Retinal pigment epithelial cell (primary cell): ENCODE measurements at regions not wholly inside any gene's neighbourhood (a gene's known extent, or its start where the extent isn't known, plus 50 kb on each side); places are given as distances from the start of the nearest gene placed in this dataset.

Experiments
- DNase-seq: peaks from one replicate; pipeline ENCODE4 v3.0.0-alpha.2; 2010; ENCODE audit warnings: low read depth
- H3K4me3 ChIP-seq: 2 replicates; pipeline ENCODE4 v1.5.1; 2011; ENCODE audit warnings: mild to moderate bottlenecking, low read length, control low read depth, moderate library complexity
- TF ChIP-seq, protein P1 (sequence below): conservative IDR thresholded peaks from 2 replicates; pipeline ENCODE4 v1.5.1; 2011; ENCODE audit warnings: low read depth, low read length, control low read depth, inconsistent platforms

DNA sequence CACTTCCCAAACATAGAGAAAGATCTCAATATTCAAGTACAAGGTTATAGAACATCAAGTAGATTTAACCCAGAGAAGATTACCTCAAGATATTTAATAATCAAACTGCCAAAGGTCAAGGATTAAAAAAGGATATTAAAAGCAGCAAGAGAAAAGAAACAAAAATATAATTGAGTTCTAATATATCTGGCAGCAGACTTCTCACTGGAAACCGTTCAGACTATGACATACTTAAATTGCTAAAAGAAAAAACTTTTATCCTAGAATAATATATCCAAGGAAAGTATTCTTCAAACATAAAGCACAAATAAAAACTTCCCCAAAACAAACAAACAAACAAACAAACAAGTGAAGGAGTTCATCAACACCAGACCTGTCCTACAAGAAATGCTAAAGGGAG lies 92.4 kb downstream of the FSCB start:
- no peak for DNase-seq
- TF ChIP-seq, protein P1, sequence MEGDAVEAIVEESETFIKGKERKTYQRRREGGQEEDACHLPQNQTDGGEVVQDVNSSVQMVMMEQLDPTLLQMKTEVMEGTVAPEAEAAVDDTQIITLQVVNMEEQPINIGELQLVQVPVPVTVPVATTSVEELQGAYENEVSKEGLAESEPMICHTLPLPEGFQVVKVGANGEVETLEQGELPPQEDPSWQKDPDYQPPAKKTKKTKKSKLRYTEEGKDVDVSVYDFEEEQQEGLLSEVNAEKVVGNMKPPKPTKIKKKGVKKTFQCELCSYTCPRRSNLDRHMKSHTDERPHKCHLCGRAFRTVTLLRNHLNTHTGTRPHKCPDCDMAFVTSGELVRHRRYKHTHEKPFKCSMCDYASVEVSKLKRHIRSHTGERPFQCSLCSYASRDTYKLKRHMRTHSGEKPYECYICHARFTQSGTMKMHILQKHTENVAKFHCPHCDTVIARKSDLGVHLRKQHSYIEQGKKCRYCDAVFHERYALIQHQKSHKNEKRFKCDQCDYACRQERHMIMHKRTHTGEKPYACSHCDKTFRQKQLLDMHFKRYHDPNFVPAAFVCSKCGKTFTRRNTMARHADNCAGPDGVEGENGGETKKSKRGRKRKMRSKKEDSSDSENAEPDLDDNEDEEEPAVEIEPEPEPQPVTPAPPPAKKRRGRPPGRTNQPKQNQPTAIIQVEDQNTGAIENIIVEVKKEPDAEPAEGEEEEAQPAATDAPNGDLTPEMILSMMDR, result no peak
- H3K4me3 ChIP-seq, result no peak overlapping the region

DNA sequence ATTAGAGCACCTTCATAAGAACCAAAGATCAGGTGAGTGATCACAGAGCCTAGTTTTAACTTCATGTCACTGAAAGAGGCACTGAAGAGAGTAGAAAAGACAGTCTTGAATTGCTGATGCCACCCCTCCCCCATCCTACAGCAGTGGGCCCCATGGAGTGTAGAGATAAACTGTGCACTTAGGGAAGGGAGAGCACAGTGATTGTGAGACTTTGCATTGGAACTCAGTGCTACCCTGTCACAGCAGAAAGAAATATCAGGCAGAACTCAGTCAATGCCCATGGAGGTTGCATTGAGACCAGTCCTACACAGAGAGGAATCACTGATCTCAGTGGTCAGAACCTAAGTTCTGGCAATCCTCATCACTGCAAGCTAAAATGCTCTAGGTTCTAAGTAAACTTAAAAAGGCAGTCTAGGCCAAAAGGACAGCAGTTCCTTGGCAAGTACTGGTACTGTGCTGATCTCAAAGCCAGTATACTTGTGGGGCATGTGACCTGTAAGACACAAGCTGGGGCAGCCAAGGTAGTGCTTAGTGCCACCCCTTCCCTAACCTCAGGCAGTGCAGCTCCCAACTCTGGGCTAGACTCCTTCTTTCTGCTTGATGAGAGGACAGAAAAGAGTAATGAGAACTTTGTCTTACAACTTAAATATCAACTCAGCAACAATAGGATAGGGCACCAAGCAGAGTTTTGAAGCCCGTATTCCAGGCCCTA lies 94.1 kb downstream of the FSCB start:
- no peak overlapping the region for H3K4me3 ChIP-seq
- TF ChIP-seq, protein P1, result no peak
- no peak for DNase-seq

DNA sequence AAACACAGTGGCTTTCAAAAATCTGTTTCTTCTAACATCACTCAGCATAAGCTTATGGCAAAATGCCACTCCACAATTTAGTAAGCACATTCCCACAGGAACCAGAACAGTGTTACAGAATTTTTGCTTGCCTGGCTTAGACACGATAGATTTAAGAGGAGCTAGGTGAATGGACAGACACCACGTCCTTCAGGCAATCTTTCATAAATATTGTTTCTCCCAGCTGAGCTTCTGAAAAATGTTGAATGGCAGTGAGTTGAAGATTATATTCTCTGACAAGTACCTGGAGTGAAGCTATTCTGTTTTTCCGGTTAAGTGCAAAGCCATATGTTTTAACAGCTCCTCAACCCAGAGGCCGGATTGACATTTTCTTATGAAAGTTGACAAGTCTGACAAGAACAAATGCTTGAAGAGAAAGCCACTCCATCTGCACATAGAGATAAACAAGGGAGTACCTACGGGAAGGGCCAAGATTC lies 102.0 kb downstream of the FSCB start:
- peak; percentile 10 for DNase-seq
- TF ChIP-seq, protein P1, result no peak
- H3K4me3 ChIP-seq, result no peak overlapping the region

DNA sequence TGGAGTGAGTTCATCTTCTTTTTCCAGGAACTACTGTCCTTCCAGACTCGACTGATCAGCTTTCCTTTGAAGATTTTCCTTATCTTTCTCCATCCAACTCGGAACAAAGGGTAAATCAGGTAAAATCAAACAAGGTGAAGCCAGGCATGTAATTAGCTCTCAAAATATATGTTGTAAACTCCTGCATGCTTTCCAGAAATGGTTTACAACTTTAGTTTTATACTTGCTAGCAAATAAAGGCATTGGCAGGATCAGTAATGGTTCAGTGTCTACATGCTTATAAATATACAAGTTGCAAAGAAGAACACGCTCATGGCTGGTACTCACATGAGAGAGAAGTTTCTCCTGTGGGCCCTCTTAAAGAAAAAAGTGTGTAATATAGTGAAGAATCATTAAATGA lies 102.5 kb downstream of the FSCB start:
- TF ChIP-seq, protein P1, result no peak
- no peak for DNase-seq
- no peak overlapping the region for H3K4me3 ChIP-seq

DNA sequence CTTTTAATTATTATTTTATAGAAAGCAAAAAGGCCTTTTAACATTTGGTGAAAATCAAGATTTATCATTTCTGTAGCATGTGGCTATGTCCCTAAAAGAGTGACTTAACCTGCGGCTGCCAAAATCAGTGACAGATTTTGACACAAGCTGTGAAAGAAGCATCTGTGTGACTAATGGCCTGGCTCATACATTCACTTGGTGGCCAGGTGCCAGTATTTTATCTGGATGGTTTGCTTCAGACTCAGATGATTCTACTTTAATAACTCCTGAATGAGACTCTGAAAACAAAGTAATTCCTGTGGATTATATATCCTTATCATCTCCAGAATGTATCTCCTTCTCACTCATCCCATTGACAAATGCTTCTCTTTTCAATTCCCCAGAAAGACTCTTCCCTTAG lies 103.0 kb downstream of the FSCB start:
- no peak overlapping the region for H3K4me3 ChIP-seq

DNA sequence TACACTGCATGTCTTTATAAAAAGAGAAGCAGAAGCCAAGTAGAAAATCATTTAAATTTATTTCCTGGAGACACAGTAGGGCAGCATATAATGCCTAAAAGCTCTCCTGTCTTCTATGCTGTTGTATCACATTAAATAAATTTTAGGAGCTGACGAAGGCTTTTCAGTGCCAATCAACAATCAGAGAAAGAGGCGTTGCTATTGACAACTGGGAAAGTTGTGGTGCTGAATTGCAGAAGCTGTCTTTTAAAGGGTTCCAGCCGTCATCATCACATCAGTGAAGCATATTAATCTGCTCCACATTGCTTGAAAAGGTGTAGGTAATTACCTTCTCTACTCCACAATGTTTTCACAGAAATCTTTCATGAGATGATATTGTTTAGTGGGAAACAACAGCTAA lies 103.9 kb downstream of the FSCB start:
- DNase-seq, result no peak
- TF ChIP-seq, protein P1, result no peak
- no peak overlapping the region for H3K4me3 ChIP-seq

More for the DNA sequence above, 103.0 kb downstream of the FSCB start:
- peak; percentile 7 for DNase-seq
- TF ChIP-seq, protein P1, result no peak

DNA sequence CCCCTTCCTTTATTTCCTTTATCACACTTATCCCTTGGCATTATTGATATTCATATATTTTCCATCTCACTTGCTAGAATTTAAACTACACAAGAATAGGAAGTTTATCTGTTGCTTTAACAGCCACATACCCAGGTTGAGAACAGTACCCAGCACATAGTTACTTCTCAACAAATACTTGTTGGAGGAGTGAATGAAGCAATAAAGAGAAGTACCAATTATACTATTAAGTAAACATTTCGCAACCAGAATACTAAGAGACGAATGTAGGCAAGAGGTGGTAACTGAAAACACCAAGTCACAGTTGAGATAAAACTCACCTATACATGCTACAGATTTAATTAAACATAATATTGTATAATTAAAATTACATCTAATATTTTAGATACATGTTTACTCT lies 110.9 kb downstream of the FSCB start:
- TF ChIP-seq, protein P1, result no peak
- DNase-seq, result no peak
- H3K4me3 ChIP-seq, result no peak overlapping the region
